ENCODE measurements at regions not wholly inside any gene's neighbourhood (a gene's known extent, or its start where the extent isn't known, plus 50 kb on each side); places are given as distances from the start of the nearest gene placed in this dataset.

- TF ChIP-seq CTCF (IDR thresholded peaks at IDR 0.05; ENCODE audit: low read depth, low read length) = no peak
- no peak for TF ChIP-seq EZH2phosphoT487 (IDR thresholded peaks at IDR 0.05; ENCODE audit: low read depth)
These were observed 390.4 kb downstream of the INSC start for GRCh38 chr11:15505155-15505554.
